Esophagus muscularis mucosa (tissue), 4 donors: ENCODE measurements at regions not wholly inside any gene's neighbourhood (a gene's known extent, or its start where the extent isn't known, plus 50 kb on each side); places are given as distances from the start of the nearest gene placed in this dataset.

Source experiments
- DNase-seq: peaks from one replicate; pipeline ENCODE4 v3.0.0-alpha.2; 2017; ENCODE audit errors: extremely low spot score
- H3K27ac ChIP-seq, 4 donors: fragments of 200-600 bp; sonication (generic); replicated peaks in 1 of 4; 1 replicate in 3 of 4; 2 replicates in 1 of 4; pipeline ENCODE4 v1.5.1; 2016 to 2019; ENCODE audit warnings: mild to moderate bottlenecking in 1 of 4
- H3K27me3 ChIP-seq, 4 donors: fragments of 200-600 bp; sonication (generic); one replicate each; pipeline versions ENCODE4 v1.5.1 to v1.6.0; 2016 to 2019
- H3K36me3 ChIP-seq, 4 donors: fragments of 200-600 bp; sonication (generic); one replicate each; pipeline ENCODE4 v1.5.1; 2016 to 2019
- H3K4me1 ChIP-seq, 4 donors: fragments of 200-600 bp; sonication (generic); one replicate each; pipeline ENCODE4 v1.5.1; 2016 to 2019
- H3K4me3 ChIP-seq, 4 donors: fragments of 200-600 bp; sonication (generic); 1 replicate in 2 of 4; 2 replicates in 2 of 4; pipeline ENCODE4 v1.5.1; 2016 to 2019; ENCODE audit warnings: mild to moderate bottlenecking in 4 of 4, moderate library complexity in 1 of 4
- H3K9me3 ChIP-seq, 4 donors: fragments of 200-600 bp; sonication (generic); 1 replicate in 3 of 4; 2 replicates in 1 of 4; pipeline ENCODE4 v1.5.1; 2016 to 2019
- CTCF ChIP-seq, 3 experiments: fragments of 200-600 bp in 2 of 3; fragments of 450-650 bp in 1 of 3; sonication (generic) in 2 of 3; IDR thresholded peaks; one replicate each; pipeline ENCODE4 v1.5.1; 2017 to 2019; ENCODE audit warnings: antibody characterized with exemption in 3 of 3, mild to moderate bottlenecking in 2 of 3, moderate library complexity in 1 of 3
- EP300 ChIP-seq: sonication (generic); formaldehyde crosslinking; IDR thresholded peaks from one replicate; pipeline ENCODE4 v1.6.1; 2017; ENCODE audit warnings: antibody characterized with exemption
- POLR2A ChIP-seq: fragments of 450-650 bp; IDR thresholded peaks from one replicate; pipeline ENCODE4 v1.6.1; 2017; ENCODE audit warnings: antibody characterized with exemption, moderate library complexity, mild to moderate bottlenecking, low read depth
- POLR2AphosphoS5 ChIP-seq, 2 donors: sonication (generic); formaldehyde crosslinking; IDR thresholded peaks; one replicate each; pipeline ENCODE4 v1.6.1; 2017; ENCODE audit warnings: antibody characterized with exemption in 2 of 2
- WGBS: methylation state at CpG from one replicate; pipeline ENCODE4 v1.1.5; 2018; 5-methylcytosine and 5-hydroxymethylcytosine counted together
- intact Hi-C: fragments of 100-400 bp; cut with DNase I; formaldehyde crosslinking; loops from one replicate; pipeline ENCODE4 v1.15.1; 2023

DNA sequence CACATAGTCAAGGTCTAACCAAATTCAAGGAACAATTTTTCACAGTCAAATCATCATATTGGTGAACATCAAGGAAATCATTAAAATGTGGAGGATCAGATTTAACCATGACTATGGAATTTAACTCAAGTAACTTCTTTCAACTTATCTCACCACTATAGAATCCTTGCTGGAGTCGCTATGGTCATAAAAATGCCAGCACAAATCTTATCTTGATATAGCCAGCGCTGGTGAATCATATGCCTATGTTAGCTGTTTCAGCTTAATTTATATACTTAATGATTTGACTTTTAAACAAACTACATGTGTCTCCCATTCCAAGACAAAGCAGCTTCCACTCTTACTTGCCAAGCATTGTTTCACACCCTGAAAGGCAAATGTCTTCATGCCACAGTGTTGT is 416.4 kb downstream of the CDH11 start:
- Histone ChIP-seq H3K4me3 (no peak overlapping the region), H3K36me3 (no peaks in the 10 kb centered on the region), H3K27ac (no peak overlapping the region), H3K4me1 (no peaks in the 10 kb centered on the region), H3K27me3 (no peaks in the 10 kb centered on the region), H3K9me3 (no peaks in the 10 kb centered on the region)
- intact Hi-C loops, result no loop called here
- 72% methylated on average over 2 of the region's 2 CpGs for WGBS
- TF ChIP-seq EP300 (no peak), POLR2A (no peak), CTCF (IDR thresholded peaks at IDR 0.05) (no peak), POLR2AphosphoS5 (IDR thresholded peaks at IDR 0.05) (no peak)
- DNase-seq, result no peak

GRCh38 chr16:64704386-64704785 is 417.5 kb downstream of the CDH11 start:
- 89% methylated on average over 2 of the region's 2 CpGs for WGBS
- intact Hi-C loops, result no loop called here

GRCh38 chr16:64702415-64702814 is 419.4 kb downstream of the CDH11 start:
- intact Hi-C loops, result no loop called here
- 53% methylated on average over 1 of the region's 1 CpG for WGBS
- Histone ChIP-seq H3K9me3 (no peaks in the 10 kb centered on the region), H3K27me3 (no peaks in the 10 kb centered on the region), H3K4me1 (no peaks in the 10 kb centered on the region), H3K27ac (no peak overlapping the region), H3K36me3 (no peaks in the 10 kb centered on the region), H3K4me3 (no peak overlapping the region)
- no peak for TF ChIP-seq CTCF (IDR thresholded peaks at IDR 0.05)
- no peak for TF ChIP-seq POLR2AphosphoS5 (IDR thresholded peaks at IDR 0.05)
- TF ChIP-seq POLR2A, result no peak
- no peak for TF ChIP-seq EP300
- no peak for DNase-seq

More at GRCh38 chr16:64704386-64704785, 417.5 kb downstream of the CDH11 start:
- H3K27ac ChIP-seq, result no peak overlapping the region
- no peaks in the 10 kb centered on the region for H3K27me3 ChIP-seq
- no peaks in the 10 kb centered on the region for H3K36me3 ChIP-seq
- no peak overlapping the region for H3K4me3 ChIP-seq
- no peaks in the 10 kb centered on the region for H3K9me3 ChIP-seq
- TF ChIP-seq EP300 (no peak), POLR2A (no peak), POLR2AphosphoS5 (IDR thresholded peaks at IDR 0.05) (no peak), CTCF (IDR thresholded peaks at IDR 0.05) (no peak)
- DNase-seq, result no peak
- H3K4me1 ChIP-seq, result no peaks in the 10 kb centered on the region

- Histone ChIP-seq H3K27ac (no peak overlapping the region), H3K4me1 (no peaks in the 10 kb centered on the region), H3K4me3 (no peak overlapping the region), H3K36me3 (no peaks in the 10 kb centered on the region), H3K9me3 (no peaks in the 10 kb centered on the region), H3K27me3 (no peaks in the 10 kb centered on the region)
- WGBS, result no CpG with 5 or more reads among the region's 3 CpGs
- intact Hi-C loops, result no loop called here
- no peak for DNase-seq
- TF ChIP-seq POLR2AphosphoS5 (IDR thresholded peaks at IDR 0.05) (no peak), EP300 (no peak), CTCF (IDR thresholded peaks at IDR 0.05) (no peak)
These were observed 421.2 kb downstream of the CDH11 start for GRCh38 chr16:64700628-64701027.

GRCh38 chr16:64696866-64697265 is 425.0 kb downstream of the CDH11 start:
- intact Hi-C loops, result no loop called here
- no peaks in the 10 kb centered on the region for H3K4me1 ChIP-seq
- H3K9me3 ChIP-seq, result no peaks in the 10 kb centered on the region
- no peaks in the 10 kb centered on the region for H3K27me3 ChIP-seq
- no peak overlapping the region for H3K4me3 ChIP-seq
- no peak for DNase-seq
- WGBS, result 72% methylated on average over 1 of the region's 1 CpG
- no peak for TF ChIP-seq EP300
- TF ChIP-seq POLR2AphosphoS5 (IDR thresholded peaks at IDR 0.05), result no peak
- TF ChIP-seq POLR2A, result no peak
- TF ChIP-seq CTCF (IDR thresholded peaks at IDR 0.05), result no peak
- H3K36me3 ChIP-seq, result no peaks in the 10 kb centered on the region
- no peak overlapping the region for H3K27ac ChIP-seq
